ENCODE measurements at regions not wholly inside any gene's neighbourhood (a gene's known extent, or its start where the extent isn't known, plus 50 kb on each side); places are given as distances from the start of the nearest gene placed in this dataset.

- FAIRE-seq (no peak), DNase-seq (ENCODE audit: insufficient read length, low spot score) (no peak)
- no peak for TF ChIP-seq POLR2A (IDR thresholded peaks at IDR 0.05; ENCODE audit: low read depth, low read length)
These were observed 194.7 kb upstream of the CIBAR2 start for GRCh38 chr16:85306793-85307551.

DNA sequence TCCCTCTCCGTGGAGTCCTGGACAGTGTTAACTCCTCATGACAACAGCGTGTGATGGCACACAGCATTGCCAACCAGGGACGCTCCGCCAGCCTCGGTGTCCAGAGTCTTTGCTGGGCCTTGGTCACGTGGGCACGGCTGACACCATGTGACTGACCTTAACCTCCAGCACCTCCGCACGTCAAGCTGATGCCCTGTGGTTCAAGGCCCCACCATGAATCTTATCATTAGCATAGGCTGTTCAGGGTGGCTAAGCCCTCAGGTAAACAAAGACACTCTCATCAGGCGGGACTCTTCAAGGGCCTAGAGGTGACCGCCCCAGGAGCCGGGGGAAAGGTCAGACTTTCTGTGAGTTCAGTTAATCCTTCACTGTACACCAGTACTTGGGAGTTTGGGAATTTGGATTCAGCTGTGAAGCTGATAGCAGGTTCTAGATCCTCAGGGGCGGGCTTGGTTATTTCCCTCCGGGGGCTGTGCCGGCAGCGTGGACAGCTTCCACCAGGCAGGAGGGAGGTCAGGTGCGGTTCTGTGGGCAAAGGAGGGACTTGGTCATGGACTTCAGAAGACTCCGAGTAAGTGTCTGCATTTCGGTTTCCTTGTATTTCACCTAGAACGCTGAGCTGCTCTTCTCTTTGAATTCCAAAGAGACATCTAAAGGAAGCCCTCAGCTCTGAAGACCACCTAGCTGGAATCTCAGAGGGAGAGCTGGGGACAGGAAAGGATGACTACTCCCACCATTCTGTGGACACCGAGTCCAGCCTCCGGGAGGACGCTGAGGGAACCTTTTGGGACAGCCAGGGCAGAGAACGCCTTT, 195.5 kb upstream of the CIBAR2 start:
- no peak for DNase-seq (ENCODE audit: insufficient read length, low spot score)
- FAIRE-seq, result no peak
- TF ChIP-seq POLR2A (IDR thresholded peaks at IDR 0.05; ENCODE audit: low read depth, low read length), result no peak

- FAIRE-seq (no peak), DNase-seq (ENCODE audit: insufficient read length, low spot score) (no peak)
- no peak for TF ChIP-seq POLR2A (IDR thresholded peaks at IDR 0.05; ENCODE audit: low read depth, low read length)
These were observed 196.6 kb upstream of the CIBAR2 start for GRCh38 chr16:85308611-85309540.

GRCh38 chr16:85309656-85310587, 197.7 kb upstream of the CIBAR2 start:
- FAIRE-seq, result no peak

DNA sequence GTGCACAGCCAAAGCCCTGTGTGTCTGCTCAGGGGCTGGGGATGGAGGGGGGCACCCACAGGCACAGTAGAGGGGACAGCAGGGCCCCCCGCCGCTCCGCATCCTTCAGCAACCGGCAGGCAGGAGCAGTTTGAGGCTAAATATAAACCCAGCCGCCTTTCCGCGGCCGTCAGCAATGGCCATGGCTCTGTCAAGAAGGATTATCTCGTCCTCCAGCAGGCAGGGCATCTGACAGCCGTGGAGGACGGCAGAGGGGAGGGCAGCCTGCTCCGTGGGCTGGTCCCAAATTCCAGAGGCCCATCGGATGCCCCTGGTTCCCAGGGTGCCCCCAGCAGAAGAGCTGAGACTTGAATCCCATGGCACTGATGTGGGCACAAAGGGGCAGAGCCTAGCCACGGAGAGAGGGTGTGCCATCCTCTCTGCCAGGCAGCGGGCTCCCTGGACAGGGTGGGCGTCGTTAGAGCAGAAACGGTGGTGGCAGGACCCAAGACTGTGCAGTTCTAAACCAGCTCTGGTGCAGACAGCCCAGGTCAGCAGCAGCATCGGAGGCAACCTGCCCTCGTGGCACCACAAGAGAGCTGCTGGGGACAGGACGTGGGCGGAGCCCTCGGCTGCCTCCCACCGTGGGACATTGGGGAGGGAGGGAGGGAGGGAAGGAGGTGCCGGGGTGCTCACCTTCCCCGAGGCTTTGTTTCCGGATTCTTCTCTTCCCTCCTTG, 198.8 kb upstream of the CIBAR2 start:
- FAIRE-seq (no peak), DNase-seq (ENCODE audit: insufficient read length, low spot score) (no peak)
- TF ChIP-seq POLR2A (IDR thresholded peaks at IDR 0.05; ENCODE audit: low read depth, low read length), result no peak

More at GRCh38 chr16:85309656-85310587, 197.7 kb upstream of the CIBAR2 start:
- no peak for TF ChIP-seq POLR2A (IDR thresholded peaks at IDR 0.05; ENCODE audit: low read depth, low read length)
- no peak for DNase-seq (ENCODE audit: insufficient read length, low spot score)

DNA sequence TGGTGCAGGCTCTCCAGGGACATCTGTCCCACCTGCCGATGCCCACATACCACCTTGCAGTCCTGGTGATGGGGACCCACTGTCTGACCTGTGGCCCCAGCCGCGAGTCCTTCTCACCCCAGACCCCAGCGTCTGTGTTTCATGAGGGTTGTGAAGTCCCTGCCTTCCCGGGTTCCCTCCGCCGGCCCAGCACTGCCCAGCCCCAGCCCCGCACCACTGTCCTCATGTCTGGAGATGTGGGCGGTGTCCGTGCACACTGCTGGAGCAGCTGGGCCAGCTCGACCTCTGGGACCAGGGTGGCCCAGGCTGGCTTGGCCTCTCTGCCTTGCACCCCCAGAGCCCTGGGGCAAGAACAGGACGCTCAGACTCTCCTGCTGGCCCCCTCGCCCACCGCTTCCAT, 199.5 kb upstream of the CIBAR2 start:
- DNase-seq (ENCODE audit: insufficient read length, low spot score) (no peak), FAIRE-seq (no peak)
- TF ChIP-seq POLR2A (IDR thresholded peaks at IDR 0.05; ENCODE audit: low read depth, low read length), result no peak

- DNase-seq (ENCODE audit: insufficient read length, low spot score) (no peak), FAIRE-seq (no peak)
- TF ChIP-seq POLR2A (IDR thresholded peaks at IDR 0.05; ENCODE audit: low read depth, low read length), result no peak
These were observed 199.9 kb upstream of the CIBAR2 start for GRCh38 chr16:85312174-85312573.

DNA sequence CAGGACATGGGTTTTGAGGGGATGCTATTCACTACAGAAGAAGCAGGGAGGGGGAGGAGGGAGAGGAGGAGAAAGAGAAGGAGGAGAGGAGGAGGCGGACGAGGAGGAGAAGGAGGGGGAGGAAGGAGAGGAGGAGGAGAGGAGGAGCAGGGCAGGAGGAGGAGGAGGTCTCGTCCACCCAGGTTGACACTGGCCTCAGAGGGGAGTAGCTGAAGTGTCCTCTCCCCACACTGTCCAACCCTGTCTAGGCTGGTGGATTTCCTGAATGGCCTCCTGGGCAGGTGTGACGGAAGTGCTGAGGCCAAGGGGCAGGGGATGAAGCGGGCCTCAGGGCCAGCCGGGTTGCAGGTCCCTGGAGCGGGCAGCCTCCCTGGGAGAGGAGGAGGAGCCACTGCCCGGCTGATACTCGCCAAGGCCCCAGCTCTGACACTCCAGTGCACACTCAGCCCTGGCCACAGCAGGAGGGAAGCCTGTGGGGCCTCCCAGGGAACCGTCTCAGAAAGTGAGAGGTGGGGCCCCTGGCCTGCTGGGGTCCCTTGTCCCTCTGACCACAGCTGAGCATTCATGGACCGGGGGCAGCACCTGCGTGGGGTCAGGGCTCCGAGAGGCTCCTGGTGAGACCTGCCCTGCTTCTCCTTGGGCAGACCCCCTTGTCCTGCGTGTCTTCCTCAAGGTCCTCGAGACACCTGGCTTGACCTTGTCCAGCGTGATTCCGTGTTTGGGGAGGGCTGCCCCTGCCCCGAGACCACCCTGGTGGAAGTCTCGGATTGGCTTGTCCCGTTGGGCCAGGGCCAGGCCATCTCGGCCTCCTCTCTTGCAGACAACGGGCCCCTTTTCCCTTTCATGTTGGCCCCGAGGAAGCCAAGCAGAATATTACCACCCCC, 200.6 kb upstream of the CIBAR2 start:
- no peak for TF ChIP-seq POLR2A (IDR thresholded peaks at IDR 0.05; ENCODE audit: low read depth, low read length)
- DNase-seq (ENCODE audit: insufficient read length, low spot score) (peak; percentile 78), FAIRE-seq (no peak)

GRCh38 chr16:85313526-85314301, 201.4 kb upstream of the CIBAR2 start:
- FAIRE-seq (no peak), DNase-seq (ENCODE audit: insufficient read length, low spot score) (no peak)
- no peak for TF ChIP-seq POLR2A (IDR thresholded peaks at IDR 0.05; ENCODE audit: low read depth, low read length)

GRCh38 chr16:85314512-85314971, 202.3 kb upstream of the CIBAR2 start:
- DNase-seq (ENCODE audit: insufficient read length, low spot score) (no peak), FAIRE-seq (no peak)
- TF ChIP-seq POLR2A (IDR thresholded peaks at IDR 0.05; ENCODE audit: low read depth, low read length), result no peak

GRCh38 chr16:85315866-85316265, 203.6 kb upstream of the CIBAR2 start:
- FAIRE-seq, result no peak
- no peak for TF ChIP-seq POLR2A (IDR thresholded peaks at IDR 0.05; ENCODE audit: low read depth, low read length)
- DNase-seq (ENCODE audit: insufficient read length, low spot score), result no peak
